Fibroblast of lung (primary cell): ENCODE measurements at regions not wholly inside any gene's neighbourhood (a gene's known extent, or its start where the extent isn't known, plus 50 kb on each side); places are given as distances from the start of the nearest gene placed in this dataset.

Source experiments
- EZH2 ChIP-seq: IDR thresholded peaks from 2 replicates; pipeline ENCODE4 v1.5.1; 2012; ENCODE audit warnings: low read length, control low read depth, mild to moderate bottlenecking; ENCODE audit errors: missing control alignments
- TF ChIP-seq, protein P1 (sequence below), 2 donors: IDR thresholded peaks in 1 of 2; conservative IDR thresholded peaks in 1 of 2; 1 replicate in 1 of 2; 2 replicates in 1 of 2; pipeline ENCODE4 v1.5.1; 2011 to 2012; ENCODE audit warnings: low read length in 2 of 2, control low read depth in 1 of 2, inconsistent platforms in 1 of 2, low read depth in 1 of 2, mild to moderate bottlenecking in 1 of 2

DNA sequence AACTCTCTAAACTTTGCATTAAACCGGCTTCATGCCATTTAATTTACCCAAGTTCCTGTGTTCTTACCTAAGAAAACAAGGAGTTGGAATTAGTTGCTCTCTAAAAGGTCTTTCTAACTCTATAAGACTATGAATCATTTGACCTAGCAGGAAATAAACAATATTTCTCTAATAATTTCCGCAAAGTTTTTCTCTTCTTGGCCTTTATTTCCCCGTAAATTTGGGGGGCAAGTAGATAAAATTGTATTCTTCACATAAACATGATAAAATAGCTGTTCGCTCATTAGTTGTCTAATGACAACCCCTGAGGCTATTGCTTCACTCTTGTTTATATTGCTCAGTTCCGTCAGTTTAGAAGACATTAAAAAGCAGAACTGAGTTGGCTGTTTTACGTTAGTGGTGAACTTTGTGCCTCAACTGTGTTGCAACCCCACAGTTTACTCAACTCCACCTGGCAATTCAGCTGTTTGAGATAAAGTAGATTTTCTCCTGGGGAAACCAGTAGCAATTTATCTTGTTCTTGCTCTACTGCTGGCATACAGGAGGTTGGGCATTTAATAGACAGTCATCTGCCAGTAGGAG, 74.7 kb downstream of the BTG1 start:
- TF ChIP-seq, protein P1, sequence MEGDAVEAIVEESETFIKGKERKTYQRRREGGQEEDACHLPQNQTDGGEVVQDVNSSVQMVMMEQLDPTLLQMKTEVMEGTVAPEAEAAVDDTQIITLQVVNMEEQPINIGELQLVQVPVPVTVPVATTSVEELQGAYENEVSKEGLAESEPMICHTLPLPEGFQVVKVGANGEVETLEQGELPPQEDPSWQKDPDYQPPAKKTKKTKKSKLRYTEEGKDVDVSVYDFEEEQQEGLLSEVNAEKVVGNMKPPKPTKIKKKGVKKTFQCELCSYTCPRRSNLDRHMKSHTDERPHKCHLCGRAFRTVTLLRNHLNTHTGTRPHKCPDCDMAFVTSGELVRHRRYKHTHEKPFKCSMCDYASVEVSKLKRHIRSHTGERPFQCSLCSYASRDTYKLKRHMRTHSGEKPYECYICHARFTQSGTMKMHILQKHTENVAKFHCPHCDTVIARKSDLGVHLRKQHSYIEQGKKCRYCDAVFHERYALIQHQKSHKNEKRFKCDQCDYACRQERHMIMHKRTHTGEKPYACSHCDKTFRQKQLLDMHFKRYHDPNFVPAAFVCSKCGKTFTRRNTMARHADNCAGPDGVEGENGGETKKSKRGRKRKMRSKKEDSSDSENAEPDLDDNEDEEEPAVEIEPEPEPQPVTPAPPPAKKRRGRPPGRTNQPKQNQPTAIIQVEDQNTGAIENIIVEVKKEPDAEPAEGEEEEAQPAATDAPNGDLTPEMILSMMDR (conservative IDR thresholded peaks at IDR 0.05 in 1 of 2, IDR thresholded peaks at IDR 0.05 in 1 of 2; ENCODE audit: low read depth in 1 of 2, low read length in 2 of 2) = no peak
- TF ChIP-seq EZH2 = no peak
